ENCODE measurements at regions not wholly inside any gene's neighbourhood (a gene's known extent, or its start where the extent isn't known, plus 50 kb on each side); places are given as distances from the start of the nearest gene placed in this dataset.

- TF ChIP-seq CTCF (IDR thresholded peaks at IDR 0.05) (no peak), POLR2A (IDR thresholded peaks at IDR 0.05) (no peak)
Observed at GRCh38 chr6:4670290-4670689, 105.9 kb upstream of the CDYL start.
